MV-4-11 (cell line): ENCODE measurements at regions not wholly inside any gene's neighbourhood (a gene's known extent, or its start where the extent isn't known, plus 50 kb on each side); places are given as distances from the start of the nearest gene placed in this dataset.

Experiments
- DNase-seq: peaks from one replicate; lab custom pipeline; 2025; lab: John Stamatoyannopoulos, UW

- DNase-seq: no peak
These were observed 647.6 kb upstream of the PKDCC start for GRCh38 chr2:41400088-41400665.

- no peak for DNase-seq
These were observed 642.4 kb upstream of the PKDCC start for GRCh38 chr2:41405441-41405840.

GRCh38 chr2:41409328-41409727, 638.5 kb upstream of the PKDCC start:
- no peak for DNase-seq

- DNase-seq: no peak
These were observed 637.8 kb upstream of the PKDCC start for GRCh38 chr2:41410011-41410410.

- no peak for DNase-seq
These were observed 633.9 kb upstream of the PKDCC start for GRCh38 chr2:41413813-41414485.

- DNase-seq: peak; percentile 46
These were observed 633.2 kb upstream of the PKDCC start for GRCh38 chr2:41414486-41415230.

- no peak for DNase-seq
These were observed 630.3 kb upstream of the PKDCC start for GRCh38 chr2:41417511-41417910.

- peak; percentile 38 for DNase-seq
These were observed 627.6 kb upstream of the PKDCC start for GRCh38 chr2:41420219-41420618.

GRCh38 chr2:41420872-41421271, 626.9 kb upstream of the PKDCC start:
- no peak for DNase-seq

GRCh38 chr2:41431756-41432155, 616.1 kb upstream of the PKDCC start:
- no peak for DNase-seq

- DNase-seq: no peak
These were observed 615.4 kb upstream of the PKDCC start for GRCh38 chr2:41432459-41432858.

GRCh38 chr2:41434991-41435390, 612.8 kb upstream of the PKDCC start:
- no peak for DNase-seq

- DNase-seq: no peak
These were observed 605.9 kb upstream of the PKDCC start for GRCh38 chr2:41441958-41442357.

GRCh38 chr2:41445865-41446264, 602.0 kb upstream of the PKDCC start:
- DNase-seq: no peak

- DNase-seq: no peak
These were observed 601.6 kb upstream of the PKDCC start for GRCh38 chr2:41446266-41446665.

GRCh38 chr2:41448221-41448620, 599.6 kb upstream of the PKDCC start:
- DNase-seq: no peak

- no peak for DNase-seq
These were observed 590.8 kb upstream of the PKDCC start for GRCh38 chr2:41457026-41457425.

GRCh38 chr2:41460661-41461060, 587.2 kb upstream of the PKDCC start:
- DNase-seq: no peak

- DNase-seq: no peak
These were observed 583.4 kb upstream of the PKDCC start for GRCh38 chr2:41464395-41464794.

GRCh38 chr2:41475959-41476358, 571.9 kb upstream of the PKDCC start:
- peak; percentile 94 for DNase-seq

- no peak for DNase-seq
These were observed 565.2 kb upstream of the PKDCC start for GRCh38 chr2:41482659-41483058.

GRCh38 chr2:41483226-41483625, 564.6 kb upstream of the PKDCC start:
- no peak for DNase-seq
